WTC11 (cell line): ENCODE measurements at regions not wholly inside any gene's neighbourhood (a gene's known extent, or its start where the extent isn't known, plus 50 kb on each side); places are given as distances from the start of the nearest gene placed in this dataset.

Experiments
- CBFB ChIP-seq: sonication (generic); formaldehyde crosslinking; IDR thresholded peaks from 2 replicates; pipeline ENCODE4 v1.8.1; 2022; ENCODE audit warnings: mild to moderate bottlenecking, low read depth, missing genetic modification reagents
- CREB1 ChIP-seq: sonication (generic); formaldehyde crosslinking; IDR thresholded peaks from 2 replicates; pipeline ENCODE4 v1.8.0; 2023; ENCODE audit warnings: mild to moderate bottlenecking, missing genetic modification reagents
- ETV6 ChIP-seq: sonication (generic); formaldehyde crosslinking; IDR thresholded peaks from 2 replicates; pipeline ENCODE4 v1.8.1; 2022; ENCODE audit warnings: mild to moderate bottlenecking, missing genetic modification reagents
- KAT7 ChIP-seq: sonication (generic); formaldehyde crosslinking; IDR thresholded peaks from 2 replicates; pipeline ENCODE4 v1.8.1; 2023; ENCODE audit warnings: missing genetic modification reagents, mild to moderate bottlenecking, borderline replicate concordance
- NFYB ChIP-seq: sonication (generic); formaldehyde crosslinking; conservative IDR thresholded peaks from 2 replicates; pipeline ENCODE4 v1.8.0; 2022; ENCODE audit warnings: low read depth, missing genetic modification reagents
- RELA ChIP-seq: sonication (generic); formaldehyde crosslinking; IDR thresholded peaks from 2 replicates; pipeline ENCODE4 v1.8.1; 2022; ENCODE audit warnings: missing genetic modification reagents, mild to moderate bottlenecking, borderline replicate concordance
- ZNF121 ChIP-seq: sonication (generic); formaldehyde crosslinking; IDR thresholded peaks from 2 replicates; pipeline ENCODE4 v1.8.0; 2023; ENCODE audit warnings: missing genetic modification reagents
- TF ChIP-seq, protein P1 (sequence below): fragments of 200-600 bp; IDR thresholded peaks from 2 replicates; pipeline ENCODE4 v1.8.0; 2022; ENCODE audit warnings: antibody characterized with exemption
- TF ChIP-seq, protein P2 (sequence below): sonication (generic); formaldehyde crosslinking; IDR thresholded peaks from 2 replicates; pipeline ENCODE4 v1.8.0; 2022; ENCODE audit warnings: mild to moderate bottlenecking, missing genetic modification reagents
- TF ChIP-seq, protein P3 (sequence below): sonication (generic); formaldehyde crosslinking; IDR thresholded peaks from 2 replicates; pipeline ENCODE4 v1.8.0; 2022; ENCODE audit warnings: missing genetic modification reagents
- TF ChIP-seq, protein P4 (sequence below): fragments of 250-450 bp; sonication (Bioruptor Pico); IDR thresholded peaks from 2 replicates; pipeline ENCODE4 v1.9.0; 2021; ENCODE audit warnings: mild to moderate bottlenecking

DNA sequence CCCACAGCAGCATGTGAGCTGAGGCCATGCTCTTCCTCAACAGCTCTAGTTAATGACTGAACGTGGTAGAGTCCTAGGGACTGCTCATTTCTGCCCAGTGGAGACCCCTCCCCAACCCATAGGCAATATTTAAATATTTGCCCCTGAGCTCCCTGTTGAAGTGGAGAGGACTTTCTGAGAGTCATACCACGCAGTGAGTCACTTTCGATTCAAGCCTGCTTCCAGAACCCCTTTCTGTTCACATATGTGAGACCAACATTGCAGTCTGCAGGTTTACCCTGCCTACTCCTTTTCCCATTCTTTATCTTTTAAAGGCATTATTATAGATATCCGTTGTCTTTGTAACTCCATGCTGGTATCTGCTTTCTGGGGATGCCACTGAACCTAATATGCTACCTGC lies 946.3 kb downstream of the JRKL start:
- TF ChIP-seq, protein P1, sequence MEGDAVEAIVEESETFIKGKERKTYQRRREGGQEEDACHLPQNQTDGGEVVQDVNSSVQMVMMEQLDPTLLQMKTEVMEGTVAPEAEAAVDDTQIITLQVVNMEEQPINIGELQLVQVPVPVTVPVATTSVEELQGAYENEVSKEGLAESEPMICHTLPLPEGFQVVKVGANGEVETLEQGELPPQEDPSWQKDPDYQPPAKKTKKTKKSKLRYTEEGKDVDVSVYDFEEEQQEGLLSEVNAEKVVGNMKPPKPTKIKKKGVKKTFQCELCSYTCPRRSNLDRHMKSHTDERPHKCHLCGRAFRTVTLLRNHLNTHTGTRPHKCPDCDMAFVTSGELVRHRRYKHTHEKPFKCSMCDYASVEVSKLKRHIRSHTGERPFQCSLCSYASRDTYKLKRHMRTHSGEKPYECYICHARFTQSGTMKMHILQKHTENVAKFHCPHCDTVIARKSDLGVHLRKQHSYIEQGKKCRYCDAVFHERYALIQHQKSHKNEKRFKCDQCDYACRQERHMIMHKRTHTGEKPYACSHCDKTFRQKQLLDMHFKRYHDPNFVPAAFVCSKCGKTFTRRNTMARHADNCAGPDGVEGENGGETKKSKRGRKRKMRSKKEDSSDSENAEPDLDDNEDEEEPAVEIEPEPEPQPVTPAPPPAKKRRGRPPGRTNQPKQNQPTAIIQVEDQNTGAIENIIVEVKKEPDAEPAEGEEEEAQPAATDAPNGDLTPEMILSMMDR: no peak
- TF ChIP-seq, protein P2, sequence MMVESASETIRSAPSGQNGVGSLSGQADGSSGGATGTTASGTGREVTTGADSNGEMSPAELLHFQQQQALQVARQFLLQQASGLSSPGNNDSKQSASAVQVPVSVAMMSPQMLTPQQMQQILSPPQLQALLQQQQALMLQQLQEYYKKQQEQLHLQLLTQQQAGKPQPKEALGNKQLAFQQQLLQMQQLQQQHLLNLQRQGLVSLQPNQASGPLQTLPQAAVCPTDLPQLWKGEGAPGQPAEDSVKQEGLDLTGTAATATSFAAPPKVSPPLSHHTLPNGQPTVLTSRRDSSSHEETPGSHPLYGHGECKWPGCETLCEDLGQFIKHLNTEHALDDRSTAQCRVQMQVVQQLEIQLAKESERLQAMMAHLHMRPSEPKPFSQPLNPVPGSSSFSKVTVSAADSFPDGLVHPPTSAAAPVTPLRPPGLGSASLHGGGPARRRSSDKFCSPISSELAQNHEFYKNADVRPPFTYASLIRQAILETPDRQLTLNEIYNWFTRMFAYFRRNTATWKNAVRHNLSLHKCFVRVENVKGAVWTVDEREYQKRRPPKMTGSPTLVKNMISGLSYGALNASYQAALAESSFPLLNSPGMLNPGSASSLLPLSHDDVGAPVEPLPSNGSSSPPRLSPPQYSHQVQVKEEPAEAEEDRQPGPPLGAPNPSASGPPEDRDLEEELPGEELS (CRISPR knock-in tag): no peak
- TF ChIP-seq, protein P3, sequence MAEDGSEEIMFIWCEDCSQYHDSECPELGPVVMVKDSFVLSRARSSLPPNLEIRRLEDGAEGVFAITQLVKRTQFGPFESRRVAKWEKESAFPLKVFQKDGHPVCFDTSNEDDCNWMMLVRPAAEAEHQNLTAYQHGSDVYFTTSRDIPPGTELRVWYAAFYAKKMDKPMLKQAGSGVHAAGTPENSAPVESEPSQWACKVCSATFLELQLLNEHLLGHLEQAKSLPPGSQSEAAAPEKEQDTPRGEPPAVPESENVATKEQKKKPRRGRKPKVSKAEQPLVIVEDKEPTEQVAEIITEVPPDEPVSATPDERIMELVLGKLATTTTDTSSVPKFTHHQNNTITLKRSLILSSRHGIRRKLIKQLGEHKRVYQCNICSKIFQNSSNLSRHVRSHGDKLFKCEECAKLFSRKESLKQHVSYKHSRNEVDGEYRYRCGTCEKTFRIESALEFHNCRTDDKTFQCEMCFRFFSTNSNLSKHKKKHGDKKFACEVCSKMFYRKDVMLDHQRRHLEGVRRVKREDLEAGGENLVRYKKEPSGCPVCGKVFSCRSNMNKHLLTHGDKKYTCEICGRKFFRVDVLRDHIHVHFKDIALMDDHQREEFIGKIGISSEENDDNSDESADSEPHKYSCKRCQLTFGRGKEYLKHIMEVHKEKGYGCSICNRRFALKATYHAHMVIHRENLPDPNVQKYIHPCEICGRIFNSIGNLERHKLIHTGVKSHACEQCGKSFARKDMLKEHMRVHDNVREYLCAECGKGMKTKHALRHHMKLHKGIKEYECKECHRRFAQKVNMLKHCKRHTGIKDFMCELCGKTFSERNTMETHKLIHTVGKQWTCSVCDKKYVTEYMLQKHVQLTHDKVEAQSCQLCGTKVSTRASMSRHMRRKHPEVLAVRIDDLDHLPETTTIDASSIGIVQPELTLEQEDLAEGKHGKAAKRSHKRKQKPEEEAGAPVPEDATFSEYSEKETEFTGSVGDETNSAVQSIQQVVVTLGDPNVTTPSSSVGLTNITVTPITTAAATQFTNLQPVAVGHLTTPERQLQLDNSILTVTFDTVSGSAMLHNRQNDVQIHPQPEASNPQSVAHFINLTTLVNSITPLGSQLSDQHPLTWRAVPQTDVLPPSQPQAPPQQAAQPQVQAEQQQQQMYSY (CRISPR knock-in tag): no peak
- TF ChIP-seq ZNF121 (no peak), NFYB (CRISPR knock-in tag) (no peak), RELA (CRISPR knock-in tag) (no peak), CBFB (no peak), KAT7 (CRISPR knock-in tag) (no peak), ETV6 (no peak), CREB1 (no peak)
- TF ChIP-seq, protein P4, sequence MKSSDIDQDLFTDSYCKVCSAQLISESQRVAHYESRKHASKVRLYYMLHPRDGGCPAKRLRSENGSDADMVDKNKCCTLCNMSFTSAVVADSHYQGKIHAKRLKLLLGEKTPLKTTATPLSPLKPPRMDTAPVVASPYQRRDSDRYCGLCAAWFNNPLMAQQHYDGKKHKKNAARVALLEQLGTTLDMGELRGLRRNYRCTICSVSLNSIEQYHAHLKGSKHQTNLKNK (CRISPR knock-in tag): no peak
